Breast epithelium (tissue), 4 donors: ENCODE measurements at regions not wholly inside any gene's neighbourhood (a gene's known extent, or its start where the extent isn't known, plus 50 kb on each side); places are given as distances from the start of the nearest gene placed in this dataset.

Experiments
- DNase-seq, 2 donors: peaks; one replicate each; pipeline ENCODE4 v3.0.0-alpha.2; 2019; ENCODE audit warnings: low spot score in 2 of 2
- H3K27ac ChIP-seq, 2 donors: fragments of 200-600 bp; sonication (generic) in 1 of 2; one replicate each; pipeline ENCODE4 v1.5.1; 2016 to 2019; ENCODE audit warnings: mild to moderate bottlenecking in 1 of 2
- H3K27me3 ChIP-seq, 2 donors: fragments of 200-600 bp; sonication (generic) in 1 of 2; one replicate each; pipeline versions ENCODE4 v1.5.1 to v1.6.0; 2017 to 2019; ENCODE audit warnings: control low read depth in 1 of 2, mild to moderate bottlenecking in 1 of 2
- H3K36me3 ChIP-seq: fragments of 200-600 bp; one replicate; pipeline ENCODE4 v1.5.1; 2019
- H3K4me1 ChIP-seq, 2 donors: fragments of 200-600 bp; sonication (generic); one replicate each; pipeline ENCODE4 v1.5.1; 2016 to 2019; ENCODE audit warnings: control low read depth in 1 of 2
- H3K4me3 ChIP-seq, 3 donors: fragments of 200-600 bp; sonication (generic); 1 replicate in 2 of 3; 2 replicates in 1 of 3; pipeline ENCODE4 v1.5.1; 2016 to 2019; ENCODE audit warnings: mild to moderate bottlenecking in 3 of 3, moderate library complexity in 2 of 3
- H3K9me3 ChIP-seq, 2 donors: fragments of 200-600 bp; sonication (generic) in 1 of 2; one replicate each; pipeline ENCODE4 v1.5.1; 2016 to 2019; ENCODE audit warnings: control low read depth in 1 of 2
- POLR2A ChIP-seq: fragments of 450-650 bp; IDR thresholded peaks from one replicate; pipeline ENCODE4 v1.6.1; 2016; ENCODE audit warnings: antibody characterized with exemption, mild to moderate bottlenecking, moderate library complexity
- POLR2AphosphoS5 ChIP-seq, 3 donors: sonication (generic); formaldehyde crosslinking; IDR thresholded peaks; one replicate each; pipeline ENCODE4 v1.6.1; 2017; ENCODE audit warnings: antibody characterized with exemption in 3 of 3
- intact Hi-C: fragments of 100-400 bp; cut with DNase I; formaldehyde crosslinking; loops from one replicate; pipeline ENCODE4 v1.15.1; 2023; ENCODE audit warnings: low total_unique reads
- TF ChIP-seq, protein P1 (sequence below), 3 donors: fragments of 450-650 bp; IDR thresholded peaks; one replicate each; pipeline ENCODE4 v1.5.1; 2016 to 2017; ENCODE audit warnings: antibody characterized with exemption in 3 of 3, mild to moderate bottlenecking in 3 of 3, moderate library complexity in 3 of 3

GRCh38 chr4:111986095-111986494 lies 159.2 kb upstream of the FAM241A start:
- H3K9me3 ChIP-seq, result no peaks in the 10 kb centered on the region
- H3K4me1 ChIP-seq, result no peaks in the 10 kb centered on the region

GRCh38 chr4:111988514-111988913 lies 156.7 kb upstream of the FAM241A start:
- no peak for DNase-seq
- peaks cover 0 to 14% of the 10 kb centered on the region in 2 donors for H3K27me3 ChIP-seq
- intact Hi-C loops, result no loop called here
- no peaks in the 10 kb centered on the region for H3K36me3 ChIP-seq
- H3K4me1 ChIP-seq, result no peaks in the 10 kb centered on the region
- no peak overlapping the region for H3K4me3 ChIP-seq
- TF ChIP-seq, protein P1, sequence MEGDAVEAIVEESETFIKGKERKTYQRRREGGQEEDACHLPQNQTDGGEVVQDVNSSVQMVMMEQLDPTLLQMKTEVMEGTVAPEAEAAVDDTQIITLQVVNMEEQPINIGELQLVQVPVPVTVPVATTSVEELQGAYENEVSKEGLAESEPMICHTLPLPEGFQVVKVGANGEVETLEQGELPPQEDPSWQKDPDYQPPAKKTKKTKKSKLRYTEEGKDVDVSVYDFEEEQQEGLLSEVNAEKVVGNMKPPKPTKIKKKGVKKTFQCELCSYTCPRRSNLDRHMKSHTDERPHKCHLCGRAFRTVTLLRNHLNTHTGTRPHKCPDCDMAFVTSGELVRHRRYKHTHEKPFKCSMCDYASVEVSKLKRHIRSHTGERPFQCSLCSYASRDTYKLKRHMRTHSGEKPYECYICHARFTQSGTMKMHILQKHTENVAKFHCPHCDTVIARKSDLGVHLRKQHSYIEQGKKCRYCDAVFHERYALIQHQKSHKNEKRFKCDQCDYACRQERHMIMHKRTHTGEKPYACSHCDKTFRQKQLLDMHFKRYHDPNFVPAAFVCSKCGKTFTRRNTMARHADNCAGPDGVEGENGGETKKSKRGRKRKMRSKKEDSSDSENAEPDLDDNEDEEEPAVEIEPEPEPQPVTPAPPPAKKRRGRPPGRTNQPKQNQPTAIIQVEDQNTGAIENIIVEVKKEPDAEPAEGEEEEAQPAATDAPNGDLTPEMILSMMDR (IDR thresholded peaks at IDR 0.05), result no peak
- TF ChIP-seq POLR2A, result no peak
- no peak for TF ChIP-seq POLR2AphosphoS5 (IDR thresholded peaks at IDR 0.05)
- H3K9me3 ChIP-seq, result no peaks in the 10 kb centered on the region
- H3K27ac ChIP-seq, result no peak overlapping the region

More at GRCh38 chr4:111986095-111986494, 159.2 kb upstream of the FAM241A start:
- Histone ChIP-seq H3K36me3 (no peaks in the 10 kb centered on the region), H3K27ac (no peak overlapping the region), H3K4me3 (no peak overlapping the region), H3K27me3 (peaks cover 0 to 6% of the 10 kb centered on the region in 2 donors)
- no peak for DNase-seq
- TF ChIP-seq POLR2AphosphoS5 (IDR thresholded peaks at IDR 0.05), result no peak
- intact Hi-C loops, result no loop called here

- Histone ChIP-seq H3K27ac (no peak overlapping the region), H3K9me3 (no peaks in the 10 kb centered on the region), H3K27me3 (peaks cover 0 to 8% of the 10 kb centered on the region in 2 donors), H3K4me3 (no peak overlapping the region), H3K36me3 (no peaks in the 10 kb centered on the region), H3K4me1 (no peaks in the 10 kb centered on the region)
- intact Hi-C loops, result no loop called here
- DNase-seq, result no peak
- TF ChIP-seq, protein P1 (IDR thresholded peaks at IDR 0.05), result no peak
- TF ChIP-seq POLR2AphosphoS5 (IDR thresholded peaks at IDR 0.05) (no peak), POLR2A (no peak)
Observed at GRCh38 chr4:111989817-111990216, 155.4 kb upstream of the FAM241A start.

- no peak for DNase-seq
- H3K27ac ChIP-seq, result no peak overlapping the region
- H3K27me3 ChIP-seq, result peaks cover 0 to 8% of the 10 kb centered on the region in 2 donors
- H3K4me1 ChIP-seq, result no peaks in the 10 kb centered on the region
- no peaks in the 10 kb centered on the region for H3K36me3 ChIP-seq
- intact Hi-C loops, result no loop called here
- H3K9me3 ChIP-seq, result no peaks in the 10 kb centered on the region
- TF ChIP-seq POLR2AphosphoS5 (IDR thresholded peaks at IDR 0.05) (no peak), POLR2A (no peak)
- TF ChIP-seq, protein P1 (IDR thresholded peaks at IDR 0.05), result no peak
- H3K4me3 ChIP-seq, result no peak overlapping the region
Observed at GRCh38 chr4:111991163-111991562, 154.1 kb upstream of the FAM241A start.

DNA sequence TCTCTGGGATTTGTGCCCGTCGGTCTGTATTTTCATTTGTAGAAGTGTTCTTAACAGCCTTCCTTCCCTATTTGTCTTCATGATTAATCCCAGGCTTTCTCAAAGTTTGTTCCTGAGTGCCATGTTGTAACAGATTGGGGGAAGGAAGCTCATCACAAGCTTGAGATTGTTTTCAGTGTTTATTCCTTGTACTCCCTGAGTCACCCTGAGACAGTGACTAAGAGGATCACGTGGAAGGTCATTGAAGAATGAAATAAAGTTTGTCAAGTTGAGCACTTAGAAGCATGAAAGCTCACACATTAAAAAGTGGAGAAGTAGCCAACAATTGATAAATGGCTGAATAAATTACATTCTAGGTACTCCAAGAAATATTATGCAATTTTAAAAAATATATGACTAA lies 153.5 kb upstream of the FAM241A start:
- no peak overlapping the region for H3K4me3 ChIP-seq
- no peaks in the 10 kb centered on the region for H3K4me1 ChIP-seq
- H3K36me3 ChIP-seq, result no peaks in the 10 kb centered on the region
- H3K27me3 ChIP-seq, result peaks cover 0 to 8% of the 10 kb centered on the region in 2 donors
- TF ChIP-seq POLR2AphosphoS5 (IDR thresholded peaks at IDR 0.05) (no peak), POLR2A (no peak)
- TF ChIP-seq, protein P1 (IDR thresholded peaks at IDR 0.05), result no peak
- intact Hi-C loops, result no loop called here
- no peak overlapping the region for H3K27ac ChIP-seq
- no peak for DNase-seq
- H3K9me3 ChIP-seq, result no peaks in the 10 kb centered on the region
